ENCODE measurements at regions not wholly inside any gene's neighbourhood (a gene's known extent, or its start where the extent isn't known, plus 50 kb on each side); places are given as distances from the start of the nearest gene placed in this dataset.

GRCh38 chr10:118915161-118915560 lies 114.4 kb upstream of the NANOS1 start:
- Histone ChIP-seq H3K9ac (ENCODE audit: low read depth in 1 of 2, low read length in 2 of 2) (no peak overlapping the region), H3K36me3 (ENCODE audit: control insufficient read depth in 1 of 2, insufficient read depth in 2 of 2, low read length in 2 of 2) (no peaks in the 10 kb centered on the region), H3K9me3 (ENCODE audit: control insufficient read depth in 1 of 2, low read length in 2 of 2) (no peaks in the 10 kb centered on the region), H3K4me3 (ENCODE audit: low read depth in 1 of 2, low read length in 2 of 2) (no peak overlapping the region), H3K27ac (ENCODE audit: low read depth, low read length) (no peak overlapping the region), H3K27me3 (ENCODE audit: control insufficient read depth in 1 of 2, insufficient read depth in 2 of 2, low read length in 2 of 2) (no peaks in the 10 kb centered on the region), H3K4me1 (ENCODE audit: control insufficient read depth in 1 of 2, insufficient read depth in 2 of 2, low read length in 2 of 2) (no peaks in the 10 kb centered on the region)

GRCh38 chr10:118916777-118917176 lies 112.7 kb upstream of the NANOS1 start:
- H3K9ac ChIP-seq (ENCODE audit: low read depth in 1 of 2, low read length in 2 of 2): no peak overlapping the region
- H3K4me1 ChIP-seq (ENCODE audit: control insufficient read depth in 1 of 2, insufficient read depth in 2 of 2, low read length in 2 of 2): no peaks in the 10 kb centered on the region
- H3K9me3 ChIP-seq (ENCODE audit: control insufficient read depth in 1 of 2, low read length in 2 of 2): no peaks in the 10 kb centered on the region
- H3K4me3 ChIP-seq (ENCODE audit: low read depth in 1 of 2, low read length in 2 of 2): no peak overlapping the region
- H3K27me3 ChIP-seq (ENCODE audit: control insufficient read depth in 1 of 2, insufficient read depth in 2 of 2, low read length in 2 of 2): no peaks in the 10 kb centered on the region
- H3K27ac ChIP-seq (ENCODE audit: low read depth, low read length): no peak overlapping the region
- H3K36me3 ChIP-seq (ENCODE audit: control insufficient read depth in 1 of 2, insufficient read depth in 2 of 2, low read length in 2 of 2): no peaks in the 10 kb centered on the region

- Histone ChIP-seq H3K27me3 (ENCODE audit: control insufficient read depth in 1 of 2, insufficient read depth in 2 of 2, low read length in 2 of 2) (no peaks in the 10 kb centered on the region), H3K27ac (ENCODE audit: low read depth, low read length) (no peak overlapping the region), H3K4me1 (ENCODE audit: control insufficient read depth in 1 of 2, insufficient read depth in 2 of 2, low read length in 2 of 2) (no peaks in the 10 kb centered on the region), H3K4me3 (ENCODE audit: low read depth in 1 of 2, low read length in 2 of 2) (no peak overlapping the region), H3K9me3 (ENCODE audit: control insufficient read depth in 1 of 2, low read length in 2 of 2) (no peaks in the 10 kb centered on the region), H3K36me3 (ENCODE audit: control insufficient read depth in 1 of 2, insufficient read depth in 2 of 2, low read length in 2 of 2) (no peaks in the 10 kb centered on the region), H3K9ac (ENCODE audit: low read depth in 1 of 2, low read length in 2 of 2) (no peak overlapping the region)
Measured at GRCh38 chr10:118917701-118918100, 111.8 kb upstream of the NANOS1 start.

- H3K4me1 ChIP-seq (ENCODE audit: control insufficient read depth in 1 of 2, insufficient read depth in 2 of 2, low read length in 2 of 2): no peaks in the 10 kb centered on the region
- H3K27ac ChIP-seq (ENCODE audit: low read depth, low read length): no peak overlapping the region
- H3K9ac ChIP-seq (ENCODE audit: low read depth in 1 of 2, low read length in 2 of 2): no peak overlapping the region
- no peaks in the 10 kb centered on the region for H3K27me3 ChIP-seq (ENCODE audit: control insufficient read depth in 1 of 2, insufficient read depth in 2 of 2, low read length in 2 of 2)
- no peak overlapping the region for H3K4me3 ChIP-seq (ENCODE audit: low read depth in 1 of 2, low read length in 2 of 2)
- no peaks in the 10 kb centered on the region for H3K36me3 ChIP-seq (ENCODE audit: control insufficient read depth in 1 of 2, insufficient read depth in 2 of 2, low read length in 2 of 2)
- no peaks in the 10 kb centered on the region for H3K9me3 ChIP-seq (ENCODE audit: control insufficient read depth in 1 of 2, low read length in 2 of 2)
Measured at GRCh38 chr10:118918116-118918515, 111.4 kb upstream of the NANOS1 start.

- H3K27ac ChIP-seq (ENCODE audit: low read depth, low read length): no peak overlapping the region
- no peaks in the 10 kb centered on the region for H3K4me1 ChIP-seq (ENCODE audit: control insufficient read depth in 1 of 2, insufficient read depth in 2 of 2, low read length in 2 of 2)
- no peaks in the 10 kb centered on the region for H3K9me3 ChIP-seq (ENCODE audit: control insufficient read depth in 1 of 2, low read length in 2 of 2)
- H3K27me3 ChIP-seq (ENCODE audit: control insufficient read depth in 1 of 2, insufficient read depth in 2 of 2, low read length in 2 of 2): no peaks in the 10 kb centered on the region
- no peak overlapping the region for H3K9ac ChIP-seq (ENCODE audit: low read depth in 1 of 2, low read length in 2 of 2)
- no peak overlapping the region for H3K4me3 ChIP-seq (ENCODE audit: low read depth in 1 of 2, low read length in 2 of 2)
- no peaks in the 10 kb centered on the region for H3K36me3 ChIP-seq (ENCODE audit: control insufficient read depth in 1 of 2, insufficient read depth in 2 of 2, low read length in 2 of 2)
Measured at GRCh38 chr10:118918587-118918986, 110.9 kb upstream of the NANOS1 start.

GRCh38 chr10:118920206-118920605 lies 109.3 kb upstream of the NANOS1 start:
- Histone ChIP-seq H3K9ac (ENCODE audit: low read depth in 1 of 2, low read length in 2 of 2) (no peak overlapping the region), H3K27ac (ENCODE audit: low read depth, low read length) (no peak overlapping the region), H3K4me1 (ENCODE audit: control insufficient read depth in 1 of 2, insufficient read depth in 2 of 2, low read length in 2 of 2) (no peaks in the 10 kb centered on the region), H3K27me3 (ENCODE audit: control insufficient read depth in 1 of 2, insufficient read depth in 2 of 2, low read length in 2 of 2) (no peaks in the 10 kb centered on the region), H3K36me3 (ENCODE audit: control insufficient read depth in 1 of 2, insufficient read depth in 2 of 2, low read length in 2 of 2) (no peaks in the 10 kb centered on the region), H3K9me3 (ENCODE audit: control insufficient read depth in 1 of 2, low read length in 2 of 2) (no peaks in the 10 kb centered on the region), H3K4me3 (ENCODE audit: low read depth in 1 of 2, low read length in 2 of 2) (no peak overlapping the region)

GRCh38 chr10:118922226-118922625 lies 107.3 kb upstream of the NANOS1 start:
- Histone ChIP-seq H3K4me1 (ENCODE audit: control insufficient read depth in 1 of 2, insufficient read depth in 2 of 2, low read length in 2 of 2) (no peaks in the 10 kb centered on the region), H3K9ac (ENCODE audit: low read depth in 1 of 2, low read length in 2 of 2) (no peak overlapping the region), H3K4me3 (ENCODE audit: low read depth in 1 of 2, low read length in 2 of 2) (no peak overlapping the region), H3K9me3 (ENCODE audit: control insufficient read depth in 1 of 2, low read length in 2 of 2) (no peaks in the 10 kb centered on the region), H3K27me3 (ENCODE audit: control insufficient read depth in 1 of 2, insufficient read depth in 2 of 2, low read length in 2 of 2) (no peaks in the 10 kb centered on the region), H3K36me3 (ENCODE audit: control insufficient read depth in 1 of 2, insufficient read depth in 2 of 2, low read length in 2 of 2) (no peaks in the 10 kb centered on the region), H3K27ac (ENCODE audit: low read depth, low read length) (no peak overlapping the region)

GRCh38 chr10:118922972-118923371 lies 106.5 kb upstream of the NANOS1 start:
- no peaks in the 10 kb centered on the region for H3K9me3 ChIP-seq (ENCODE audit: control insufficient read depth in 1 of 2, low read length in 2 of 2)
- H3K36me3 ChIP-seq (ENCODE audit: control insufficient read depth in 1 of 2, insufficient read depth in 2 of 2, low read length in 2 of 2): no peaks in the 10 kb centered on the region
- no peak overlapping the region for H3K4me3 ChIP-seq (ENCODE audit: low read depth in 1 of 2, low read length in 2 of 2)
- H3K9ac ChIP-seq (ENCODE audit: low read depth in 1 of 2, low read length in 2 of 2): no peak overlapping the region
- H3K4me1 ChIP-seq (ENCODE audit: control insufficient read depth in 1 of 2, insufficient read depth in 2 of 2, low read length in 2 of 2): no peaks in the 10 kb centered on the region
- no peak overlapping the region for H3K27ac ChIP-seq (ENCODE audit: low read depth, low read length)
- no peaks in the 10 kb centered on the region for H3K27me3 ChIP-seq (ENCODE audit: control insufficient read depth in 1 of 2, insufficient read depth in 2 of 2, low read length in 2 of 2)

- Histone ChIP-seq H3K27me3 (ENCODE audit: control insufficient read depth in 1 of 2, insufficient read depth in 2 of 2, low read length in 2 of 2) (no peaks in the 10 kb centered on the region), H3K4me1 (ENCODE audit: control insufficient read depth in 1 of 2, insufficient read depth in 2 of 2, low read length in 2 of 2) (no peaks in the 10 kb centered on the region), H3K4me3 (ENCODE audit: low read depth in 1 of 2, low read length in 2 of 2) (no peak overlapping the region), H3K27ac (ENCODE audit: low read depth, low read length) (no peak overlapping the region), H3K36me3 (ENCODE audit: control insufficient read depth in 1 of 2, insufficient read depth in 2 of 2, low read length in 2 of 2) (no peaks in the 10 kb centered on the region), H3K9ac (ENCODE audit: low read depth in 1 of 2, low read length in 2 of 2) (no peak overlapping the region), H3K9me3 (ENCODE audit: control insufficient read depth in 1 of 2, low read length in 2 of 2) (no peaks in the 10 kb centered on the region)
Measured at GRCh38 chr10:118924493-118924892, 105.0 kb upstream of the NANOS1 start.

GRCh38 chr10:118925404-118926071 lies 104.0 kb upstream of the NANOS1 start:
- H3K9me3 ChIP-seq (ENCODE audit: control insufficient read depth in 1 of 2, low read length in 2 of 2): no peaks in the 10 kb centered on the region
- no peak overlapping the region for H3K27ac ChIP-seq (ENCODE audit: low read depth, low read length)
- H3K36me3 ChIP-seq (ENCODE audit: control insufficient read depth in 1 of 2, insufficient read depth in 2 of 2, low read length in 2 of 2): no peaks in the 10 kb centered on the region
- no peaks in the 10 kb centered on the region for H3K4me1 ChIP-seq (ENCODE audit: control insufficient read depth in 1 of 2, insufficient read depth in 2 of 2, low read length in 2 of 2)
- H3K4me3 ChIP-seq (ENCODE audit: low read depth in 1 of 2, low read length in 2 of 2): no peak overlapping the region
- no peaks in the 10 kb centered on the region for H3K27me3 ChIP-seq (ENCODE audit: control insufficient read depth in 1 of 2, insufficient read depth in 2 of 2, low read length in 2 of 2)
- H3K9ac ChIP-seq (ENCODE audit: low read depth in 1 of 2, low read length in 2 of 2): no peak overlapping the region

- no peaks in the 10 kb centered on the region for H3K4me1 ChIP-seq (ENCODE audit: control insufficient read depth in 1 of 2, insufficient read depth in 2 of 2, low read length in 2 of 2)
- no peaks in the 10 kb centered on the region for H3K27me3 ChIP-seq (ENCODE audit: control insufficient read depth in 1 of 2, insufficient read depth in 2 of 2, low read length in 2 of 2)
- H3K9ac ChIP-seq (ENCODE audit: low read depth in 1 of 2, low read length in 2 of 2): no peak overlapping the region
- no peak overlapping the region for H3K4me3 ChIP-seq (ENCODE audit: low read depth in 1 of 2, low read length in 2 of 2)
- no peak overlapping the region for H3K27ac ChIP-seq (ENCODE audit: low read depth, low read length)
- H3K9me3 ChIP-seq (ENCODE audit: control insufficient read depth in 1 of 2, low read length in 2 of 2): peaks cover 2 to 4% of the 10 kb centered on the region in 2 donors
- no peaks in the 10 kb centered on the region for H3K36me3 ChIP-seq (ENCODE audit: control insufficient read depth in 1 of 2, insufficient read depth in 2 of 2, low read length in 2 of 2)
Measured at GRCh38 chr10:118926072-118926417, 103.5 kb upstream of the NANOS1 start.
